ENCODE measurements at regions not wholly inside any gene's neighbourhood (a gene's known extent, or its start where the extent isn't known, plus 50 kb on each side); places are given as distances from the start of the nearest gene placed in this dataset.

- in situ Hi-C loops (cut with MboI; ENCODE audit: low sequenced_read_pairs, unreplicated experiment): no loop called here
- no peak for TF ChIP-seq CTCF (IDR thresholded peaks at IDR 0.05; ENCODE audit: borderline replicate concordance, control extremely low read depth, extremely low read depth, insufficient read depth, missing control alignments)
- DNase-seq (ENCODE audit: low spot score): no peak
These were observed 721.9 kb upstream of the SLC10A2 start for GRCh38 chr13:103788061-103788652.

DNA sequence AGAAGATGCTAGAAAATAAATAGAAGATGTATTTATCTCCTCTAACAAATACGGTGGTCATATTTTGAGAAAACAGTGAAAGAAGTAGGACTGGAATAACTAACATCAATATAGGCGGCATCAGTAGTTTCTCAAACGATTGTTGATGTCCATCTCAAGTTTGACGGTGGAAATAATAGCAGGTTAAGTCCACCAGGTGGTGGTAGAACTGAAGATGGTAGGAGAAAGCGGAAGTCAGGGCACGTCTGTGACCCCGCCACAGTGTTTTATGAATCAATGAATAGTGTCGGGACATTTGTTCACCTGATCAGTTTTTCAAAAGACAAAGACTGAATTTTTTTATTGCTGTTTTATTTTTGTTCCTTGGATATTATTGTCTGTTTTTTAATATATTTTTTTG lies 706.4 kb upstream of the SLC10A2 start:
- no peak for DNase-seq (ENCODE audit: low spot score)
- in situ Hi-C loops (cut with MboI; ENCODE audit: low sequenced_read_pairs, unreplicated experiment): loop anchor here (25.0 kb wide), 1 partner anchor 860 kb away; no protein-coding TSS in a partner anchor
- no peak for TF ChIP-seq CTCF (IDR thresholded peaks at IDR 0.05; ENCODE audit: borderline replicate concordance, control extremely low read depth, extremely low read depth, insufficient read depth, missing control alignments)

- TF ChIP-seq CTCF (IDR thresholded peaks at IDR 0.05; ENCODE audit: borderline replicate concordance, control extremely low read depth, extremely low read depth, insufficient read depth, missing control alignments): no peak
- in situ Hi-C loops (cut with MboI; ENCODE audit: low sequenced_read_pairs, unreplicated experiment): loop anchor here (25.0 kb wide), 1 partner anchor 850 kb away; no protein-coding TSS in a partner anchor
- no peak for DNase-seq (ENCODE audit: low spot score)
These were observed 696.3 kb upstream of the SLC10A2 start for GRCh38 chr13:103762523-103762922.

GRCh38 chr13:103759361-103759760 lies 693.1 kb upstream of the SLC10A2 start:
- no peak for DNase-seq (ENCODE audit: low spot score)
- in situ Hi-C loops (cut with MboI; ENCODE audit: low sequenced_read_pairs, unreplicated experiment): loop anchor here (25.0 kb wide), 1 partner anchor 847 kb away; no protein-coding TSS in a partner anchor
- TF ChIP-seq CTCF (IDR thresholded peaks at IDR 0.05; ENCODE audit: borderline replicate concordance, control extremely low read depth, extremely low read depth, insufficient read depth, missing control alignments): no peak

- in situ Hi-C loops (cut with MboI; ENCODE audit: low sequenced_read_pairs, unreplicated experiment): loop anchor here (25.0 kb wide), 1 partner anchor 846 kb away; no protein-coding TSS in a partner anchor
- DNase-seq (ENCODE audit: low spot score): no peak
- TF ChIP-seq CTCF (IDR thresholded peaks at IDR 0.05; ENCODE audit: borderline replicate concordance, control extremely low read depth, extremely low read depth, insufficient read depth, missing control alignments): no peak
These were observed 692.0 kb upstream of the SLC10A2 start for GRCh38 chr13:103758222-103758621.

DNA sequence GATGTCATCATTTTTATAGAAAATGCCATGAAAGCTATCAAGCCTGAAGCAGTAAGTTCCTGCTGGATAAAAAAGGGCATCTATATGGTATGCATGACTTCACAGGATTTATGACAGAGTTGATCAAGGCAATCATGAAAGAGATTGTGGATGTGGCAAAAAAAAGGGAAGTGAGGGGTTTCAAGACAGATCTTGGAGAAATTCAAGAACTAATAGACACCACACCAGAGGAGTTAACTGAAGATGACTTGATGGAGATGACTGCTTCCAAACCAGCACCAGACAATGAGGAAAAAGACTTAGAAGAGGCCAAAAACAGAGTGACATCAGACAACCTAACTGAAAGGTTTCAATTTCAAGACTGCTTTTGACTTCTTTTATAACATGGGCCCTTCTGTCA lies 691.1 kb upstream of the SLC10A2 start:
- TF ChIP-seq CTCF (IDR thresholded peaks at IDR 0.05; ENCODE audit: borderline replicate concordance, control extremely low read depth, extremely low read depth, insufficient read depth, missing control alignments): no peak
- in situ Hi-C loops (cut with MboI; ENCODE audit: low sequenced_read_pairs, unreplicated experiment): loop anchor here (25.0 kb wide), 1 partner anchor 845 kb away; no protein-coding TSS in a partner anchor
- no peak for DNase-seq (ENCODE audit: low spot score)

All from GM13976 (cell line).